SK-N-SH treated with all-trans-retinoic acid at 6 μM for 48 hours (cell line): ENCODE measurements at regions not wholly inside any gene's neighbourhood (a gene's known extent, or its start where the extent isn't known, plus 50 kb on each side); places are given as distances from the start of the nearest gene placed in this dataset.
A peak's percentile ranks its signal among the peaks of the same experiment; 100 is the strongest.

Experiments
- ATAC-seq: fragments of 200-7000 bp; cut with Tn5 transposase; 3 replicates; pipeline ENCODE4 v1.9.1; 2020; ENCODE audit warnings: mild to moderate bottlenecking, moderate library complexity
- ARNTL ChIP-seq: fragments of 450-650 bp; formaldehyde crosslinking; IDR thresholded peaks from 2 replicates; pipeline ENCODE4 v1.5.0; 2020; ENCODE audit warnings: low read depth, mild to moderate bottlenecking, moderate library complexity, borderline replicate concordance
- BACH2 ChIP-seq: fragments of 250-450 bp; sonication (Bioruptor Pico); IDR thresholded peaks from 2 replicates; pipeline ENCODE4 v1.9.0; 2021; ENCODE audit warnings: mild to moderate bottlenecking, borderline replicate concordance
- CSRNP3 ChIP-seq: fragments of 250-450 bp; sonication (Bioruptor Pico); IDR thresholded peaks from 2 replicates; pipeline ENCODE4 v1.5.1; 2021; ENCODE audit warnings: mild to moderate bottlenecking, moderate library complexity
- ESRRG ChIP-seq: fragments of 250-450 bp; sonication (Bioruptor Pico); IDR thresholded peaks from 2 replicates; pipeline ENCODE4 v1.6.1; 2021; ENCODE audit warnings: mild to moderate bottlenecking
- GLIS3 ChIP-seq: fragments of 250-450 bp; sonication (Bioruptor Pico); IDR thresholded peaks from 2 replicates; pipeline ENCODE4 v1.5.0; 2020; ENCODE audit warnings: mild to moderate bottlenecking, moderate library complexity
- ISL1 ChIP-seq: fragments of 250-450 bp; sonication (Bioruptor Pico); IDR thresholded peaks from 2 replicates; pipeline ENCODE4 v2.1.2; 2022; ENCODE audit warnings: mild to moderate bottlenecking, moderate library complexity
- OSR1 ChIP-seq: fragments of 250-450 bp; sonication (Bioruptor Pico); IDR thresholded peaks from 2 replicates; pipeline ENCODE4 v1.8.0; 2022; ENCODE audit warnings: moderate library complexity, mild to moderate bottlenecking, inconsistent platforms
- PATZ1 ChIP-seq: fragments of 250-450 bp; sonication (Bioruptor Pico); IDR thresholded peaks from 2 replicates; pipeline ENCODE4 v1.8.0; 2020; ENCODE audit warnings: mild to moderate bottlenecking, moderate library complexity, borderline replicate concordance
- POU6F1 ChIP-seq: fragments of 250-450 bp; sonication (Bioruptor Pico); IDR thresholded peaks from 2 replicates; pipeline ENCODE4 v1.8.0; 2021; ENCODE audit warnings: low read depth, mild to moderate bottlenecking, moderate library complexity, borderline replicate concordance
- RARB ChIP-seq: fragments of 250-450 bp; sonication (Bioruptor Pico); IDR thresholded peaks from 2 replicates; pipeline ENCODE4 v1.8.0; 2021; ENCODE audit warnings: mild to moderate bottlenecking, moderate library complexity
- TCF4 ChIP-seq: fragments of 250-450 bp; sonication (Bioruptor Pico); IDR thresholded peaks from 2 replicates; pipeline ENCODE4 v1.8.0; 2021; ENCODE audit warnings: mild to moderate bottlenecking, moderate library complexity, borderline replicate concordance
- TOX ChIP-seq: fragments of 250-450 bp; sonication (Bioruptor Pico); IDR thresholded peaks from 2 replicates; pipeline ENCODE4 v1.8.0; 2021; ENCODE audit warnings: mild to moderate bottlenecking, moderate library complexity, borderline replicate concordance
- ZC3H10 ChIP-seq: fragments of 250-450 bp; sonication (Bioruptor Pico); IDR thresholded peaks from 2 replicates; pipeline ENCODE4 v1.5.1; 2021; ENCODE audit warnings: mild to moderate bottlenecking, moderate library complexity
- ZFP3 ChIP-seq: fragments of 250-450 bp; sonication (Bioruptor Pico); IDR thresholded peaks from 2 replicates; pipeline ENCODE4 v1.5.0; 2020; ENCODE audit warnings: mild to moderate bottlenecking, moderate library complexity
- ZFP30 ChIP-seq: fragments of 450-650 bp; formaldehyde crosslinking; IDR thresholded peaks from 2 replicates; pipeline ENCODE4 v1.5.0; 2022; ENCODE audit warnings: mild to moderate bottlenecking, moderate library complexity
- ZNF565 ChIP-seq: fragments of 450-650 bp; formaldehyde crosslinking; conservative IDR thresholded peaks from 2 replicates; pipeline ENCODE4 v1.5.0; 2020; ENCODE audit warnings: low read depth, mild to moderate bottlenecking, moderate library complexity
- ZNF70 ChIP-seq: fragments of 450-650 bp; formaldehyde crosslinking; IDR thresholded peaks from 2 replicates; pipeline ENCODE4 v1.5.0; 2020; ENCODE audit warnings: mild to moderate bottlenecking, moderate library complexity
- ZNF8 ChIP-seq: fragments of 450-650 bp; formaldehyde crosslinking; IDR thresholded peaks from 2 replicates; pipeline ENCODE4 v1.5.0; 2020; ENCODE audit warnings: mild to moderate bottlenecking, moderate library complexity
- TF ChIP-seq, protein P1 (sequence below): fragments of 250-450 bp; sonication (Bioruptor Pico); IDR thresholded peaks from 2 replicates; pipeline ENCODE4 v1.5.0; 2020; ENCODE audit warnings: mild to moderate bottlenecking, moderate library complexity
- TF ChIP-seq, protein P2 (sequence below): fragments of 250-450 bp; sonication (Bioruptor Pico); IDR thresholded peaks from 2 replicates; pipeline ENCODE4 v1.5.1; 2020; ENCODE audit warnings: low read depth, mild to moderate bottlenecking, moderate library complexity

DNA sequence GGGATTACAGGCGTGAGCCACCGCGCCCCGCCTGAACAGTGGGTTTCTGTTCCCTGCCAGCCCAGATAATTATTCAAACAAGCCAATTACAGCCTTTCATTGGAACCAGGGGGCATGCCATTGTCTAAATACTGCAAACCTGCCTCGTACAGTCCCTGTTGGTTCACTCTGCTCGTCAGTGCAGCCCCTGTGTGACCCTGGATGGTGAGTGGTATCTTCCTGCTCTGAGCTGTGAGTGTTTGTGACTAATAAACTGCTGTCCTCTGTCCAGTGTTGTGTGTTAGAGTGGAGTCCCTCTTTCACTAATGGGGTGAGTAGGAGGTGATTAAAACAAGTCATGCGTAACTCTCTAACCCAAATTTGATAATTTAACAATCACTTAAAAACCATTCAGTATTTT, 176.5 kb upstream of the FAM3C start:
- no peak for TF ChIP-seq ZFP3
- TF ChIP-seq CSRNP3 (CRISPR knock-in tag), result no peak
- no peak for TF ChIP-seq ESRRG (CRISPR knock-in tag)
- TF ChIP-seq GLIS3 (CRISPR knock-in tag), result no peak
- TF ChIP-seq ZNF8 (CRISPR knock-in tag), result no peak
- no peak for TF ChIP-seq ZNF70
- no peak for TF ChIP-seq ARNTL
- no peak for TF ChIP-seq TCF4 (CRISPR knock-in tag)
- no peak for TF ChIP-seq BACH2 (CRISPR knock-in tag)
- no peak for TF ChIP-seq ZNF565 (CRISPR knock-in tag)
- TF ChIP-seq TOX, result no peak
- TF ChIP-seq, protein P1, sequence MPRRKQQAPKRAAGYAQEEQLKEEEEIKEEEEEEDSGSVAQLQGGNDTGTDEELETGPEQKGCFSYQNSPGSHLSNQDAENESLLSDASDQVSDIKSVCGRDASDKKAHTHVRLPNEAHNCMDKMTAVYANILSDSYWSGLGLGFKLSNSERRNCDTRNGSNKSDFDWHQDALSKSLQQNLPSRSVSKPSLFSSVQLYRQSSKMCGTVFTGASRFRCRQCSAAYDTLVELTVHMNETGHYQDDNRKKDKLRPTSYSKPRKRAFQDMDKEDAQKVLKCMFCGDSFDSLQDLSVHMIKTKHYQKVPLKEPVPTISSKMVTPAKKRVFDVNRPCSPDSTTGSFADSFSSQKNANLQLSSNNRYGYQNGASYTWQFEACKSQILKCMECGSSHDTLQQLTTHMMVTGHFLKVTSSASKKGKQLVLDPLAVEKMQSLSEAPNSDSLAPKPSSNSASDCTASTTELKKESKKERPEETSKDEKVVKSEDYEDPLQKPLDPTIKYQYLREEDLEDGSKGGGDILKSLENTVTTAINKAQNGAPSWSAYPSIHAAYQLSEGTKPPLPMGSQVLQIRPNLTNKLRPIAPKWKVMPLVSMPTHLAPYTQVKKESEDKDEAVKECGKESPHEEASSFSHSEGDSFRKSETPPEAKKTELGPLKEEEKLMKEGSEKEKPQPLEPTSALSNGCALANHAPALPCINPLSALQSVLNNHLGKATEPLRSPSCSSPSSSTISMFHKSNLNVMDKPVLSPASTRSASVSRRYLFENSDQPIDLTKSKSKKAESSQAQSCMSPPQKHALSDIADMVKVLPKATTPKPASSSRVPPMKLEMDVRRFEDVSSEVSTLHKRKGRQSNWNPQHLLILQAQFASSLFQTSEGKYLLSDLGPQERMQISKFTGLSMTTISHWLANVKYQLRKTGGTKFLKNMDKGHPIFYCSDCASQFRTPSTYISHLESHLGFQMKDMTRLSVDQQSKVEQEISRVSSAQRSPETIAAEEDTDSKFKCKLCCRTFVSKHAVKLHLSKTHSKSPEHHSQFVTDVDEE (CRISPR knock-in tag), result no peak
- no peak for TF ChIP-seq RARB (CRISPR knock-in tag)
- no peak for TF ChIP-seq OSR1 (CRISPR knock-in tag)
- TF ChIP-seq ISL1 (CRISPR knock-in tag), result no peak
- TF ChIP-seq ZFP30, result no peak
- no peak for ATAC-seq

- no peak for ATAC-seq
- TF ChIP-seq, protein P1 (CRISPR knock-in tag), result no peak
- TF ChIP-seq ARNTL (no peak), ZFP30 (no peak), ZNF8 (CRISPR knock-in tag) (no peak)
- TF ChIP-seq, protein P2, sequence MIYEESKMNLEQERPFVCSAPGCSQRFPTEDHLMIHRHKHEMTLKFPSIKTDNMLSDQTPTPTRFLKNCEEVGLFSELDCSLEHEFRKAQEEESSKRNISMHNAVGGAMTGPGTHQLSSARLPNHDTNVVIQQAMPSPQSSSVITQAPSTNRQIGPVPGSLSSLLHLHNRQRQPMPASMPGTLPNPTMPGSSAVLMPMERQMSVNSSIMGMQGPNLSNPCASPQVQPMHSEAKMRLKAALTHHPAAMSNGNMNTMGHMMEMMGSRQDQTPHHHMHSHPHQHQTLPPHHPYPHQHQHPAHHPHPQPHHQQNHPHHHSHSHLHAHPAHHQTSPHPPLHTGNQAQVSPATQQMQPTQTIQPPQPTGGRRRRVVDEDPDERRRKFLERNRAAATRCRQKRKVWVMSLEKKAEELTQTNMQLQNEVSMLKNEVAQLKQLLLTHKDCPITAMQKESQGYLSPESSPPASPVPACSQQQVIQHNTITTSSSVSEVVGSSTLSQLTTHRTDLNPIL (CRISPR knock-in tag), result no peak
These were observed 174.3 kb upstream of the FAM3C start for GRCh38 chr7:121570365-121570764.

DNA sequence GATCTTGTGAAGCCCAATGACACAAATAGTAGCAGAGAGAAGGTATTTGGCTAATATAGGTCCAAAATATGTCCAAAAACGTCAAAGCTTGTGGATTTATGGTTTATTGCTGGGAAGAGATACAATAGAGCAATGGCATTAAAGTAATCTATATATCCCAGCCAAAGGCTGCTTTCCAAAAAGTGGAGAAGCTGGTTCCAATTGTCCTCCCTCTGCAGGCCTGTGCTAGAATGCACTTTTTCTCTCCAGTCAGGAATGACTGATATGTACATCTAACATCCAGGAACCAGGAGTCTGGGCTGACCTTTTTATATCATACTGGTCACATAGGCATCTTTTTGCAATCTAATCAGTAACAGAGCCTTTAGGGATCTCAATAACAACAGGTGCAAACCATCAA, 167.1 kb upstream of the FAM3C start:
- peak; percentile 83 for ATAC-seq
- no peak for TF ChIP-seq RARB (CRISPR knock-in tag)
- TF ChIP-seq BACH2 (CRISPR knock-in tag), result no peak
- no peak for TF ChIP-seq POU6F1
- no peak for TF ChIP-seq ZNF8 (CRISPR knock-in tag)
- TF ChIP-seq ARNTL, result no peak
- TF ChIP-seq ZC3H10 (CRISPR knock-in tag), result no peak
- TF ChIP-seq PATZ1 (CRISPR knock-in tag), result no peak
- TF ChIP-seq CSRNP3 (CRISPR knock-in tag), result no peak
- TF ChIP-seq, all 23 proteins: peak for 0
